T-helper 2 cell (primary cell): ENCODE measurements at regions not wholly inside any gene's neighbourhood (a gene's known extent, or its start where the extent isn't known, plus 50 kb on each side); places are given as distances from the start of the nearest gene placed in this dataset.

Experiments used
- DNase-seq, 5 experiments: peaks; one replicate each; pipeline versions ENCODE4 v3.0.0 to v3.0.0-alpha.2; 2012 to 2022

GRCh38 chr2:7988440-7988839 lies 693.4 kb upstream of the ID2 start:
- DNase-seq = no peak

DNA sequence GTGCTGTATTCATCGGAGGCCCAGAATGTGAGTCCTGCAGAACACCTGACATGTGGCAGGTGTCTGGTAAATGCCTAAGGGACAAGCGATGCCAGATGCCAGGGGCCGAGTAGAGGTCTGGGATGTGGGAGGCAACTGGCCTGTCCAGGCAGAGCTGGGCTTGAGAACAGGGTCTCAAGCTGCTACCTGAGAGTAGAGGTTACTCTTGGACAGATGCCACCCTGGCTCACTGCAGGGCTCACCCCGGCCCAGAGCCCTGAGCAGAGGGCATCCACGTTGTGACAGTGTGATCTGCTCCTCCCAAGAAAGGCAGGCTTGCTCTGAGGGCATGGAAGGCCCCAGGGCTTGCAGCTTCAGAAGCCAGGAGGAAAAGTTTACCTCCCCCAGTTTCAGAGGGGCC lies 692.0 kb upstream of the ID2 start:
- DNase-seq = no peak

DNA sequence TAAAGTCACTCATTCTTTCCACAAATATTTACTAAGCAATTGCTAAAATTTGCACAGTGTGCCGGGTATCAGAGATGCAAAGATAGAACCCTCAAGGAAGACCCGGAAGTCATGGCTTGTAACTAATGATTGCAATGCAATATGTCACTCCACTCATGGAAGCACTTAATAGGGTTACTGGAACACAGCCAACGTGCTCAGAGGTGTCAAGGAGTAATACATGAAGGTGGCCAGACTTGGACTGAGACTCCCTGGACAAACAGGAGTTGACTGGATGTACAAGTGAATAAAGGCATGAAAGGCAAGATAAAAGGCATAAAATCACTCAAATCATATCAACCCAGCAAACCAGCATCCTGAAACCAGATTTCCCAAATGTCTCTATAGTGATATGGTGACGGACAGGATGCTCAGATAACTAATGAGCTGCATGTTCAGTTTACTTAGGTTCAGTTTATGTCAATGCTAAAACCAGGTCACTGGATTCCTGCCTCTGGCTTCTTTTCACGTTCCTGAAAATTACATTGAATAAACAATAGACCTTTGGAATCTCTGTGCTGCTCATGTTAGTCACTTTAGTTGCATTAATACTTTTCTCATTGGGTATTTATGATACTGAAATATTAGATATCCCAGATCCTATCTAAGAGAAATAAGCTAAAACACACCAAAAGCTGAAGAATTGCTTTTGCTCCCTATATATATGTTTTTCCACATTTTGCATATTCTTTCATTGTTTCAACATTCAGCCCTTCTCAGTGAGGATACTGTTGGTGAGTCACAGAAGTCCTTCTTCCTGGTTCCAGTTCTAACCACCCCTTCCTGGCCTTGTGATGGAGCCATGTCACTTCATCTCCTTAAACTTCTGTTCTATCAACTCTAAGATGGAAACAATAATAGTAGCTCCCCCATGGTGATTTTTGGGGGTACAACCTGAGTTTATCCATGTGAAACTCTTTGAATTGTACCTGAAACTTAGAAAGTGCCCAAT lies 688.9 kb upstream of the ID2 start:
- no peak for DNase-seq

- no peak for DNase-seq
Observed at GRCh38 chr2:7994397-7994951, 687.4 kb upstream of the ID2 start.

DNA sequence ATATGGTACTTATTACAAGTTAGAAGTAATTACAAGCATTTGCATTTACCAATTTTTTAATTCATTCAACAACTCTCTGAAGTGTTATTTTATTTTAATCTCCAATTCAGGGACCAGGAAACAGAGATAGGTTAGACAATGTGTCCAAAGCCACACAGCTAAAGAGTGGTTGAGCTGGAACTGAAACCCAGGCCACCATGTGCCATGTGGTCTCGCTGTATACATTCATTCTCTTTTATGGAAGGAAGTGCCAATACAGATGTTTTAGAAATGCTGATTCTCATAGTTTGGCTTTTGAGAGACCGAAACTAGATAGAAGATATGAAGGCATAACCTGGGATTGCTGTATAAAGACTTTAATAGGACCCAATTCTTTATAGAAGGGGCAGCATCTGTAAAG lies 684.6 kb upstream of the ID2 start:
- DNase-seq = peak in 1 of 5 experiments; percentile 45

- no peak for DNase-seq
Observed at GRCh38 chr2:7999683-8000476, 682.0 kb upstream of the ID2 start.

- DNase-seq = peak in 1 of 5 experiments; percentile 20
Observed at GRCh38 chr2:8000870-8001269, 681.0 kb upstream of the ID2 start.

GRCh38 chr2:8002765-8003393 lies 679.0 kb upstream of the ID2 start:
- DNase-seq = no peak

DNA sequence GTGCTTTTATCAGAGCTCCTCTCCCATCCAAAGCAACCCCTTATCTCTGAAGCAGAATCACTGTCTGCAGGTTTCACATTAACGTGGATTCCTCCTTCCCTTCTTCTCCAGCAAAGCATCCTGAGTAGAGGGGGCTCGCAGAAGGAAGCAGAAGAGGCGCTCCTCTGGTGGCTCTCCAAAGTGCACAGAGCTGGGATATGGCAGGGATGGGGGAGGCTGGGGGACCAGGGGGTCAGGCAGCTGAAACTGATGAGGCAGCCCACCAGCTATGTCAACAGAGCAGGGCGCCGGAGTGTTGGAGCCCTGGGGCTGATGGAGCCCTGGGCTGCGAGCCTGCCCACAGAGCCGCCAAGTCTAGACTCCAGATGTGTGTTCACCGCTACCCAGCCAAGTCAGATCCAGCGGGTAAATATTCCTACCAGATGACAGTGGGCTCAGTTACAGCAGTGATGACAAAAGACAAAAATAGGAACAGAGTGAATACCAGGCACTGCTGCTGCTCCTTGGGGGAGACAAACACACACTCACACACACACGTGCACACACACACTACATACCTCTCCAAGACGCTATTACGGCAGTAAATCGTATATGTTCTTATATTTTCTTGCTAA lies 678.3 kb upstream of the ID2 start:
- DNase-seq = no peak

- DNase-seq = no peak
Observed at GRCh38 chr2:8004250-8004681, 677.6 kb upstream of the ID2 start.

DNA sequence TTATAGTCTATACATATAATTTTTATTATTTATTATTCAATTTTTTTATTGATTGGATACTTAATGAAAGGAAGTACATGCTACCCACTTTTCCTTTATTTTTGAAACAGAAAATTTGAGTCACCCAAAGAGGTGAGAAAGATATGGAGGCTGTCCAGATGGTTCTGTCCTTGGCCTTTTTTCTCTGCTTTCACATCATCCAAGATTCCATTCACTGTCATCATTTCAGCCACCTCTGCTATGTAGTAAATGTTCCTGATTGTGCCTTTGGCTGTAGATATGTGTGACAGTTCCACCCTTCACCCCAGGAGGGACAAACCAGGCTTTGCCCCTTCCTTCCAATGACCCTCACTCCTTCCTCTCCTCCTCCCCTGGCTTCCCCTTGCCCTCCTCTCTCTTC lies 675.7 kb upstream of the ID2 start:
- DNase-seq = no peak

- DNase-seq = no peak
Observed at GRCh38 chr2:8006626-8007025, 675.2 kb upstream of the ID2 start.

GRCh38 chr2:8009010-8009597 lies 672.8 kb upstream of the ID2 start:
- DNase-seq = no peak

DNA sequence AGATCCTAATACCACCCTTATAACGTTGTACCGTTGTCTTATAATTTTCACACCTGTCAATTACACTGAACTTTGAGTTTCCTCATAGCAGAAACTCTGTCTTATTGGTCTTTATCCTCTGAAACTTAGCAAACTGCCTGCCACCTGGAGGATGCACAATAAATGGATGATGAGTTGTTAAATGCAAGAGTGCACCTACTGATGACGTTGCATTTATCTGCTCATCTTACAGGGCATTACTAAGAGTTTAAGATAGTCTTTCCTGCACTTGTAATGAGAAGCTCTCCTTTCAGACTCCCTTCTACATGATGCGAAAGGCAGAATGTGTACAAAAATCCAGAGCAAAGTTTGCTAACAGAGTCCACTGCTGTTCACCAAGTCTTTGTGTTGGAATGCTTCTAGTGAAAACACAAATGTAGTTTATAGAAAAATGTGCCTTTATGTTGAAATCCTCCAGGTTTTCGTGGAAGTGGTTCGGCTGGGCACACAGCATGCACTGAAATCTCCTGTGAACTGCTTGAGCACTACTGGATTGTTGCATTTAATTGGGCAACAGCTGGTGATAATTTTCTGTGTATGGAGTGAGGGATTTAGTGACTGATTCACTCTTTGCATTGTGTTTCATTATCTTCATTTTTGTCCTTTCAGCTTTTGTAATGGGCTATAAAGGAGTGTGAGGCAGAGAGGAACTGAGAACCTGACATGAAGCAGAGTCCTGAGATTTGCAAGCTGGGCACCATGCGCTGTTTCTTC lies 665.8 kb upstream of the ID2 start:
- DNase-seq = peak in 1 of 5 experiments; percentile 21

DNA sequence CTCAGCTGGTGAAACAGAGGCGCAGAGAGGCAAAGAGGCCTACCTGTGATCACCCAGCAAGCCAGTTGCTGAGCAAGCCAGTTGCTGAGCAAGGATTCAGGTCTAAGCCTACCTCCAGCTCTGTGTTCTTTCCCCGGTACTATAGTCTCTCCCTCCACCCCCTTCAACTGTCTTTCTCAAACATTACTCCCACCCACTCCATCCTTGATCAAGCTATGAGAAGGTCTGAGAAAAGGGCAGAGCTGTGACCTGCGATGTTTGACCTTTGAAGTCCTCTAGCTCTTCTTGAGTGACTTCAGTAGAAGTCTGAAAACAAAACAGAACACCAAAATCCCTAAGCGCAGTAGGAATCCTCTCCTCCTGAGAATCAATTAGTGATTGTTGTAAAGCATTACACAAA lies 665.2 kb upstream of the ID2 start:
- no peak for DNase-seq

DNA sequence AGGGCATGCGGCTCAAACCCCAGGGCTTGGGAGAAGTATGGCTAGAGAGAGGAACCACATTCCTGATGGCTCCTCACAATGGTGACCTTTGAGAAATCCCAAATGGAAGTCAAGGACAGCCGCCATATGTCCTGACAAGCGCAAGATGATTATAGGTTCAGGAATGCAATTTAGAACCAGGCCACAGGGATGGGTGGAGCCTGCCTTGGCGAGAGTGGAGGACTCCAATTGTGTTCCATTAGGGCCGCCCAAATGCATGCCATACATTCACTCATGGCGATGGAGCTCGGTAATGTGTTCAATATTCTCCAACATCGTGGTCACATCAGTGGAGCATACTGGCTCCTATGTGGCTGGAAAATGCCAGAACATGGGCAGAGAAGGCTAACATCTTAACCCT lies 662.9 kb upstream of the ID2 start:
- DNase-seq = no peak

DNA sequence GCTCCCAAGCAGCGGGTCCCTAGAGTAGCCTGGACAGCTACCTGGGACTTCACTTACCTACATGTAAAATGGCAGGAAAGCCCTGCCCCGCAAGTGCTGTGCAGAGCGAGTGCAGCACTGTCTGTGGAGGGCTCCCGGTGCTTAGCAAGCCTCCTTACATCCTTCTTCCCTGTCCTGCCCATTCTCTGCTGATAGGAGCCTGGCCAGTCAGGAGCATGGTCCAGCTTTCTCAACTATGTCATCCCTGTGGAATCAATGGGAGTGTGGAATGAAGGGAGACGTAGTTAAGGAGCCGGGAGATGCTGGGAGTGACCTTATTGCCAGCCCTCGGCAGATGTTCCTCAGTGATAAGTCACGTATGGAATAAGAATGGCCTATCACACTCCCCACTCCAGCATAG lies 661.9 kb upstream of the ID2 start:
- DNase-seq = no peak

DNA sequence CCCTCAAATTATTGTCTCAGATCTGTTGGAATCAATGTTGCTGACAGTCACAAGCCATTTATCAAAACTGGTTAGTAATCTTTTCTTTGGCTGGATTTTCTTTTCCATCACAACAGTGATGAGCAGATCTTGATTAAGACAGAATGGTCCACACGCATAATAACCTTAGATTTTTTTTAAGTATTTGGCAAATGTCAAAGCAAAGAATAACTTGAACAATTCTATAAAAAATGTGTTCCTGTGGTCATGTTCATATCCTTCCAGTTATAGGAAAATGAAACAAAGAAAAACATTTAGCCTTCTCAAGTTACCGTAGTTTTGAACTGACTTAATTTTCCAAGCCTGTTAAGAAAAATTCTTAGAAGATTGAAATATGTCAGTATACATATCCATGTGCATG lies 659.9 kb upstream of the ID2 start:
- DNase-seq = no peak

- DNase-seq = no peak
Observed at GRCh38 chr2:8022908-8023640, 658.8 kb upstream of the ID2 start.

GRCh38 chr2:8024506-8024905 lies 657.4 kb upstream of the ID2 start:
- DNase-seq = no peak

GRCh38 chr2:8026381-8026780 lies 655.5 kb upstream of the ID2 start:
- DNase-seq = no peak
